Muscle layer of colon (tissue), 2 donors: ENCODE measurements at regions not wholly inside any gene's neighbourhood (a gene's known extent, or its start where the extent isn't known, plus 50 kb on each side); places are given as distances from the start of the nearest gene placed in this dataset.

ENCODE experiments used
- H3K27ac ChIP-seq: one replicate; pipeline ENCODE4 v1.7.0; 2013; ENCODE audit warnings: low read depth, mild to moderate bottlenecking, low read length, moderate library complexity
- H3K27me3 ChIP-seq, 2 donors: one replicate each; pipeline ENCODE4 v1.7.0; 2013; ENCODE audit warnings: low read length in 2 of 2, mild to moderate bottlenecking in 2 of 2; ENCODE audit not compliant: insufficient read depth in 2 of 2, control insufficient read depth in 1 of 2
- H3K36me3 ChIP-seq: one replicate; pipeline ENCODE4 v1.7.0; 2013; ENCODE audit warnings: mild to moderate bottlenecking, low read length; ENCODE audit not compliant: insufficient read depth
- H3K4me1 ChIP-seq: one replicate; pipeline ENCODE4 v1.7.0; 2013; ENCODE audit warnings: mild to moderate bottlenecking, low read length; ENCODE audit not compliant: insufficient read depth
- H3K4me3 ChIP-seq, 2 donors: one replicate each; pipeline ENCODE4 v1.7.0; 2013; ENCODE audit warnings: low read length in 2 of 2, low read depth in 1 of 2, mild to moderate bottlenecking in 1 of 2, moderate library complexity in 1 of 2
- H3K9ac ChIP-seq: one replicate; pipeline ENCODE4 v1.7.0; 2013; ENCODE audit warnings: low read length
- H3K9me3 ChIP-seq: one replicate; pipeline ENCODE4 v1.7.0; 2013; ENCODE audit warnings: mild to moderate bottlenecking, low read length
- donor health status: abdominal sarcoma.
- donor health status: Adenocarcinoma of cecum.

DNA sequence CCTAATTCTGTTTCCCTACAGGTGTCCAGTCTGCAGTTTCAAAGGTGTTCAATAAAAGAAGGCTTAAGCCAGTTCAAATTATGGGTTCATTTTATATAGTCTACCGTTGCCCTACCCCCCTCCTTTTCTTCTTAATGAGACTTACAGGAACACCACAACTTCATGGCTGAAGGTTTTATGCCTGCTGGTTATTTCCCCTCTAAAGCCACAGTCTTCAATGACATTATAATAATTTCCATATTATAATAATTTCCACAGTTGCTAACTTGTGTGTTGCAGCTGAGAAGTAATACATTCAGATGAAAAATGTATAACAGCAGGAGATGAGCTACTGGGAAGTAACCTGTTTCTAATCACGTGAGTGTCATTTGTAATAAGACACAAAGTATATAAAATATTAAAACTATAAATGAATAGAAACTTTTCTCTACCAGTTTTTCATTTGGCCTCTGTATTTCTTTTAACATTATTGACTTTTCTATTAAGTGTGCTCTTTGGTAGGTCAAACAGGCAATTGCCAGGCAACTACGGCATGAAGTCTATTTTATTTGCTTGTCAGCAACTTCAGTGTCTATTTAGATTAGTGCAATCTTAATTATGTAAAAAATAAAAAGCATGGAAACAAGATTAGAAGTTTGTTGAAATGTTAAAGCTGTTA lies 120.5 kb upstream of the HMHB1 start:
- no peaks in the 10 kb centered on the region for H3K27me3 ChIP-seq
- H3K9me3 ChIP-seq = no peaks in the 10 kb centered on the region
- H3K36me3 ChIP-seq = no peaks in the 10 kb centered on the region
- H3K27ac ChIP-seq = no peak overlapping the region
- peaks cover 24% of the 10 kb centered on the region for H3K4me1 ChIP-seq
- no peak overlapping the region for H3K4me3 ChIP-seq
- H3K9ac ChIP-seq = no peak overlapping the region

DNA sequence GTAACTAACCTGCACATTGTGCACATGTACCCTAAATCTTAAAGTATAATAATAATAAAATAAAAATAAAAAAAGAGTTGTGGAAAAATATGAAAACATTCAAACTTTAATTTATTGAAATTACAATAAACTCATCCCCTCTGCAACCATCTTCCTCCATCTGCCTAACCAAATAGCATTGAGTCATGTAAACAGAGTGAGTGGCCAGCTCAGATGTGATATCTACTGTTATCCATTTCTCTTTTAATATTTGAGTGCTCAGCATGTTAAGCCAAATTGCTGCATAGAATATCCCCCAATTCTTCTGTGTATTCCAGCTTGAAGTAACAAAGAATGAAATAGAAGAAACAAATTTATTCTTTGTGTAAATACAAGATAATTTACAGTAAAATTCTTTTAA lies 124.4 kb upstream of the HMHB1 start:
- Histone ChIP-seq H3K36me3 (no peaks in the 10 kb centered on the region), H3K4me3 (no peak overlapping the region), H3K9me3 (no peaks in the 10 kb centered on the region), H3K27ac (no peak overlapping the region), H3K4me1 (peaks cover 10% of the 10 kb centered on the region), H3K9ac (no peak overlapping the region), H3K27me3 (no peaks in the 10 kb centered on the region)

- Histone ChIP-seq H3K4me3 (no peak overlapping the region), H3K4me1 (peaks cover 10% of the 10 kb centered on the region), H3K36me3 (no peaks in the 10 kb centered on the region), H3K27me3 (no peaks in the 10 kb centered on the region), H3K9me3 (no peaks in the 10 kb centered on the region), H3K9ac (no peak overlapping the region), H3K27ac (no peak overlapping the region)
Observed at GRCh38 chr5:143685246-143685815, 126.6 kb upstream of the HMHB1 start.

DNA sequence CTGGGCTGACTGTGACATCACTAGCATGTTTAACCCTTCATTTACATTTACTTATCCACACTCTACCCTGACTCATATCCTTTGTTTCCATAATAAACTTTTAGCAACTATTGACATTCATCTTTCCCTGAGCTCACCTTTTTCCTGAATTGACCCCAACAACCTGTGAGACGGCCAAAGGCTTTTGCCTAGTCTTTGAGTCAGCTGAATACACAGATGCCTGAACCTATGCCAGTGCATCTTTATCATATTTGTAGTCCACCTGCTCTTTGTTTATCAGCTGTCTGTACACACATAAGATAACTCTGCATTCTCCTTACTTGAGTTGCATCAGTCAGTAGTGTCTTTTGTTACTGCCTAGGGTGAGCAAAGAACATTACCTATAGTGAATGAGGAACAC lies 128.5 kb upstream of the HMHB1 start:
- H3K4me1 ChIP-seq = peaks cover 10% of the 10 kb centered on the region
- H3K9me3 ChIP-seq = no peaks in the 10 kb centered on the region
- H3K27ac ChIP-seq = no peak overlapping the region
- no peak overlapping the region for H3K4me3 ChIP-seq
- no peaks in the 10 kb centered on the region for H3K27me3 ChIP-seq
- H3K36me3 ChIP-seq = no peaks in the 10 kb centered on the region
- no peak overlapping the region for H3K9ac ChIP-seq

DNA sequence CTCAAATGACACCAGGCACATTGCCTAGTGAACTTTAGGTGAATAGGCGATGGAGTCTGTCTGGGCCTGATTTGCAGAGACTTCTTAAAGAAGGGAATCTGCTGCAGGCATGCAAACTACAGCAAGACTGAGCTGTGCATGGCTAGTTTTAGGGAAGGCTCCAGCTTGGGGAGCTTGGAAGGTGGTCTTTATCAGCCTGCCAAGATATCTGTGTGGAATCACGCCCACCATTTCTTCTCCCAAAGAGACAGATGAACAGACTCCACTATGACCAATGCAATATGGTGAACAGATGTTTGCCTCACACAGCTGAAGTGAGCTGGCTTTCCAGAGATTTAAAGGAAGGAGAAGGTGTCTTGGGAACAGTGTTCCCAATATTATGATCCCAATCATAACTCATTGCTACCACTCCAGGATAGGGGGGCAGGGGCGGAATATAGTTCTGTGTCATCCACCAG lies 129.0 kb upstream of the HMHB1 start:
- Histone ChIP-seq H3K4me3 (no peak overlapping the region), H3K36me3 (no peaks in the 10 kb centered on the region), H3K4me1 (peaks cover 10% of the 10 kb centered on the region), H3K27ac (no peak overlapping the region), H3K9me3 (no peaks in the 10 kb centered on the region), H3K9ac (no peak overlapping the region), H3K27me3 (no peaks in the 10 kb centered on the region)

DNA sequence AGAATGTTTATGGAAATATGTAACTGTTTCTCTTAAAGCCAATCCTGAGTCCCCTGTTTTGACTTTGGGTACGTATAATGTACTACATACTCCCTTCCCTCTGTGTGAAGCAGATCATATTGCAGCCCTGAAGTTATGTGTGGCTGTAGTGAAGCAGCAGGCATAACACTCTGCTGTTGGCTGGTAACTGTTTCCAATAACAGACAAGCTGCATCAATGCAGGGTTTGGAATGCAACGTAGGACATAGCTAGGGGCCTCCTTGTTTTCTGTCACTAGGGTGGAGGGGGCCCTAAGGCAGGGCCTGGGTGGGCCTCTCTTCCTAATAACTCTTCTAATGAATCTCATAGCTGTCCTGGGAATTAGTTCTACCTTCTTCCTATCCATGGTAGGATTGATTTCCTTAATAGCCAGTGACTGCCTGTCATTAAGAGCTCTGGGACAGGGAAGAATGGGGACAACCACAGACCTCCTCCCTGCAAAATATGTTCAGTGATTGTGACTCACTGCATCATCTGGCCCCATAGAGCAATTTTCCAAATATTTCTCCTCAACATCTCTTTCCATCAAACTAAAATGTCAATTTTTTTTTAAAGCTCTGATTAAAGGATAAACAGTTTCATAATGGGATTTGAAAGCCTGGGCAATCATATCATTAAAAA lies 129.6 kb upstream of the HMHB1 start:
- no peaks in the 10 kb centered on the region for H3K36me3 ChIP-seq
- peaks cover 10% of the 10 kb centered on the region for H3K4me1 ChIP-seq
- no peak overlapping the region for H3K9ac ChIP-seq
- no peaks in the 10 kb centered on the region for H3K27me3 ChIP-seq
- H3K4me3 ChIP-seq = no peak overlapping the region
- no peak overlapping the region for H3K27ac ChIP-seq
- H3K9me3 ChIP-seq = no peaks in the 10 kb centered on the region

GRCh38 chr5:143680672-143681259 lies 131.2 kb upstream of the HMHB1 start:
- no peak overlapping the region for H3K4me3 ChIP-seq
- H3K27me3 ChIP-seq = no peaks in the 10 kb centered on the region
- no peaks in the 10 kb centered on the region for H3K9me3 ChIP-seq
- H3K36me3 ChIP-seq = no peaks in the 10 kb centered on the region
- H3K9ac ChIP-seq = no peak overlapping the region
- H3K27ac ChIP-seq = no peak overlapping the region
- peaks cover 10% of the 10 kb centered on the region for H3K4me1 ChIP-seq

GRCh38 chr5:143679777-143680176 lies 132.2 kb upstream of the HMHB1 start:
- Histone ChIP-seq H3K27ac (no peak overlapping the region), H3K9me3 (no peaks in the 10 kb centered on the region), H3K4me3 (no peak overlapping the region), H3K9ac (no peak overlapping the region), H3K36me3 (no peaks in the 10 kb centered on the region), H3K4me1 (peaks cover 10% of the 10 kb centered on the region), H3K27me3 (no peaks in the 10 kb centered on the region)

GRCh38 chr5:143678148-143678905 lies 133.6 kb upstream of the HMHB1 start:
- no peaks in the 10 kb centered on the region for H3K27me3 ChIP-seq
- H3K9me3 ChIP-seq = no peaks in the 10 kb centered on the region
- no peak overlapping the region for H3K4me3 ChIP-seq
- no peak overlapping the region for H3K27ac ChIP-seq
- no peaks in the 10 kb centered on the region for H3K36me3 ChIP-seq
- H3K9ac ChIP-seq = no peak overlapping the region
- peaks cover 10% of the 10 kb centered on the region for H3K4me1 ChIP-seq

GRCh38 chr5:143677403-143677802 lies 134.6 kb upstream of the HMHB1 start:
- Histone ChIP-seq H3K36me3 (no peaks in the 10 kb centered on the region), H3K4me1 (peaks cover 6% of the 10 kb centered on the region), H3K9ac (no peak overlapping the region), H3K27ac (no peak overlapping the region), H3K4me3 (no peak overlapping the region), H3K9me3 (no peaks in the 10 kb centered on the region), H3K27me3 (no peaks in the 10 kb centered on the region)

GRCh38 chr5:143676802-143677201 lies 135.2 kb upstream of the HMHB1 start:
- H3K9ac ChIP-seq = no peak overlapping the region
- H3K36me3 ChIP-seq = no peaks in the 10 kb centered on the region
- H3K27ac ChIP-seq = no peak overlapping the region

More at GRCh38 chr5:143676802-143677201, 135.2 kb upstream of the HMHB1 start:
- Histone ChIP-seq H3K4me1 (peaks cover under 1% of the 10 kb centered on the region), H3K4me3 (no peak overlapping the region), H3K9me3 (no peaks in the 10 kb centered on the region), H3K27me3 (no peaks in the 10 kb centered on the region)
